ENCODE measurements at regions not wholly inside any gene's neighbourhood (a gene's known extent, or its start where the extent isn't known, plus 50 kb on each side); places are given as distances from the start of the nearest gene placed in this dataset.
A peak's percentile ranks its signal among the peaks of the same experiment; 100 is the strongest.

DNA sequence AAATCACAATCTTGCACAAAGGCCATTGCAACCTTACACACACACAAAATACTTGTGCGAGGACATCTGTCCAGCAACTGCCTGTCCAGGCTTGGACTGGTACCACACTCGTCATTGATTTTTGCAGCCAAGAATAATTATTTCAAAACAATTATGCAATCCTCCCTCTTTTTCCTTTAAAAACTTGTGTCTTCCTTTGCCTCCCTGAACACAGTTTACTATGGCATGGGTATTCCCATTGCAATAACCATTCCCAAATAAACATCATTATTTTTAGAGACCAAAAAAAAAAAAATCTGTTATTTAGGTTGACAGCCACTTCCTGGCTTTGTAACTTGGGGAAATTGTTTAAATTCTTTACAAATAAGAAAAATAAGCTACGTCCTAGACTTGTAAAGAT, 54.0 kb downstream of the C11orf91 start:
- DNase-seq (ENCODE audit: low spot score), result no peak

DNA sequence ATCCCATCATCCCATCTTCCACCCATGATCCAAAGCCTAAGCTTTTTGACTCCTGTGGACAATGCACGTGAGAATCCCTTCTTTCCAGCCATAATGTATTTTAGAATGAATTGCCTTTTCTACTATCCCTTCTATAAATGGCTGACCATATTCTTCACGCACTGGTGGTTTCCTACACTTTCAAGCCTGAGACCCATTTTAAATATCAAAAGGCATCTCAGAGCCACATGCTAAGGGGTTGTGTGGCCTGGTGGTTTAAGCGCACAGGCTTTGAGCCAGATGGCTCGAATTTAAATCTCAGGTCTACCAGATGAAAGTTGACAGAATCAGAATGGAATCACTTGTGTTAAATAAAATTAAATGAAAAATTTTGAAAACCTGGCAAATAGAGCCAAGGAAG, 54.5 kb downstream of the C11orf91 start:
- no peak for DNase-seq (ENCODE audit: low spot score)

DNA sequence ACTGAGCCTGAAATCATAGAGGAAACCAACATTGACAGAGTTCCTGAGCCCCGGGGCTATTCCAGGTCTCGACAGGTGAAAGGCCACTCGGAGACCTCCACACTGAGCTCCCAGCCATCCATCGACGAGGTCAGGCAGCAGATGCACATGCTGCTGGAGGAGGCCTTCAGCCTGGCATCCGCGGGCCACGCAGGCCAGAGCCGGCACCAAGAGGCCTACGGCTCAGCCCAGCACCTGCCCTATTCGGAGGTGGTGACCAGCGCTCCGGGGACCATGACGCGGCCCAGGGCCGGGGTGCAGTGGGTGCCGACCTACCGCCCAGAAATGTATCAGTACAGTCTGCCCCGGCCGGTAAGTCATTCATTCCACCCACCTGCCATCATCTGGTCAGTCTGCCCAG, 54.9 kb downstream of the C11orf91 start:
- DNase-seq (ENCODE audit: low spot score), result no peak

DNA sequence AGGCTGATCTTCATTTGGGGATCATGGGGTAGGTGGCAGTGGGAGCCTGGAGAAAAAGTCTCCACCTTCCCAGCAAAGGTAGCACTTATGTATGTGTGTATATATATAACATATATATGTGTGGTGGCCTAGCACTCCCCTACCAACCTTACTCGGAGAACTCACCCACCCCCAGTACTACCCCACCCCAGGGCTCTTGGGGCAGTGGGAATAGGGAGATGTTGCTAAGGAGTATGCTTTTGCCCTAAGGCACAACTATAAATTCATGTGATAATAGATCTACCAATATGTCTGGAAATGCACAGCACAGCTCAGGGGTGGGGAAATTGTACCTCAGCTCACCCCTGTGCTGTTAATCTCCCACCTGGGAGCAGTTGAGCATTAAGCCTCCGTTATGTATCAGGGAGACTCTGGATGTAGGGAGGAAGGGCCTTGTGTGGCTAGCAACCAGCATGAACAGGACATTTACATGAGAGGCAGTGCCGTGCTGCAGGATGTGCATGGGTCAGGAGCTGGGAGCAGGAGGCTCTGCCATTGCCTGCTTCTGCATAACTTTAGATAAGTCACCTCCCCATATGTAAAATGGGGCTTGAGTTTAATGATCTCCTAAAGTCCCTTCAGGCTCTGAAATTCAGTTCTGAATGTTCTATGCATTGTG, 57.3 kb downstream of the C11orf91 start:
- DNase-seq (ENCODE audit: low spot score), result no peak

DNA sequence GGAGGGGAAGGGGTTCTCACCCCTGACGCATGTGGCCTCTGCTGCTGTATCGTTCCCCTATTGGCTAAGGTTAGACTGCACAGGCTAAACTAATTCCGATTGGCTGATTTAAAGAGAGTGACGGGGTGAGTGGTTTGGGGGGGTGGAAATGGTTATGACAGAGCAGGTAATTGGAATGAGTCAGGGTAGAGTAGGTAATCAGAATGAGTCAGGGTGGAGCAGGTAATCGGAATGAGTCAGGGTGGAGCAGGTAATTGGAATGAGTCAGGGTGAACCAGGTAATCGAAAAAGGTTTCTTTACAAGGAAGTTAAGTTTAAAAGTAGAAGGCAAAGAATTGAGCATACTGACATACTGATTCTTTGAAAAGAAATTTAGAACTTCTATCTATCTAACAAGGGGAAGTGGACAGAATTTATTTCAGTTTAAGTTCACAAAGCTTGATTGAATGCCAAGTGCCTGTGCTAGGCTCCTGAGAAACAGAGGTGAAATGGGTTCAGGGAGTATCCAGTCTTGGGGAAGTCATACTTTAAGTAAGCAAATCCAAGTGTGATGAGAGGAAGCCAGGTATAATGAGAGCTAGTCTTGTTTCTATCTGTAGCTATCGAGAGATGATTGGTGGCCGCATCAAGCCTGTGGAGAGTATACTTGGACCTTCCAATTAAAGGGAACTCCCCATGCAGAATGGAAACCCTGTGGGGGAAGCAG, 58.0 kb downstream of the C11orf91 start:
- DNase-seq (ENCODE audit: low spot score), result no peak

DNA sequence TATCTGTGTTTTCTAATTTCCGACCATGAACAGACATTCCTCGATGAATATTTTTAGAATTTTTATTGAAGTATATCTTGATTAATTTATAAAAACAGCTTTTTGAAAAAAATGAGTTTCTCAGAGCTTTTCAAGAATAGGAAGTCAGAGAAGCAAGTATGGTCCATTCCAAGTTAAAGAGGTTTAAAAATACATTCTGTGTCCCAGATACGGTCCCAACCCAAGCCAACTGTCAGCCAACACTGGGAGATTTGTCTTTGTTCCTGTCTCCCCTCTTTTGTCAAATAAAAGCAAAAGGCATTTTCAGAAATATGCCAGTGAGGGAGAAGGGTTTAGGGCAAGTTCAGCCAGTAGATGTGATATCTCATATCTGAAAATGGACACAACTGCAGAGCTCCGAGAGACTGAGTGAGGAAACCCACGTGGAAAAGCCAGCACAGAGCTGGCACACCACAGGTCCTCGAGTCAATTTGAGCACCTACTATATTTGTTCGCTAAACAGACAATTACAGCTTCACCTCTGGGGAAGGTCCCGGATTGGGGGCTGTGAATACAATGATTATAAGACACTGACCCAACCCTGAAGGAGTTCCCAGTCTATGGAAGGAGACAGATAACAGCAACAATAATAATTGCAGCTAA, 59.8 kb downstream of the C11orf91 start:
- no peak for DNase-seq (ENCODE audit: low spot score)

DNA sequence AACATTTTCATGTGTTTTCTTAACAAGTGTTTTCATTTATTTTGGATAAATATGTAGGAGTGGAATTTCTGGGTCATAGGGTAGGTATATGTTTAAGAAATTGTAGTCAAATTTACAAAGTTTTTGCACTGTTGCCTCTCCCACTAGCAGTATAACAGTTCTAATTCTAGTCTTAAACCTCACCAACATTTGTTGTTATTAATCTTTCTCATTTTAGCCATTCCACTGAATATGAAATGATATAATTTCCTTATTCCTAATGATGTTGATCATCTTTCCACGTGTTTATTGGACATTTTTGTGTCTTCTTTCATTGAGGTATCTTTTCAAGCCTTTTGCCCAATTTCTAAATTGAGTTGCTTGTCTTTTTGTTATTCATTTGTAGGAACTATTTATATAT, 62.0 kb downstream of the C11orf91 start:
- no peak for DNase-seq (ENCODE audit: low spot score)

DNA sequence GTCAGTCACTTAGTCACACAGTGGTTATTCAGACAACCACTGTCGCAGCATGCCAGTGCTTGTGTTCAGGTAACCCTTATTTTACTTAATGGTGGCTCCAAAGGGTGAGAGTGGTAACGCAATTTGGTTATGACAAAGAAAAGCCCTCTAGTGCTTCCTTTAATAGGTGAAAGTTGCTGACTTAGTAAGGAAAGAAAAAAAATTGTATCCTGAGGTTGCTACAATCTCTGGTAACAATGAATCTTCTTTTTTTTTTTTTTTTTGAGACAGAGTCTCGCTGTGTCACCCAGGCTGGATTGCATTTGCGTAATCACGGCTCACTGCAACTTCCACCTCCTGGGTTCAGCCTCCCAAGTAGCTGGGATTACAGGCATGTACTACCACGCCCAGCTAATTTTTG, 64.5 kb downstream of the C11orf91 start:
- peak; percentile 74 for DNase-seq (ENCODE audit: low spot score)

DNA sequence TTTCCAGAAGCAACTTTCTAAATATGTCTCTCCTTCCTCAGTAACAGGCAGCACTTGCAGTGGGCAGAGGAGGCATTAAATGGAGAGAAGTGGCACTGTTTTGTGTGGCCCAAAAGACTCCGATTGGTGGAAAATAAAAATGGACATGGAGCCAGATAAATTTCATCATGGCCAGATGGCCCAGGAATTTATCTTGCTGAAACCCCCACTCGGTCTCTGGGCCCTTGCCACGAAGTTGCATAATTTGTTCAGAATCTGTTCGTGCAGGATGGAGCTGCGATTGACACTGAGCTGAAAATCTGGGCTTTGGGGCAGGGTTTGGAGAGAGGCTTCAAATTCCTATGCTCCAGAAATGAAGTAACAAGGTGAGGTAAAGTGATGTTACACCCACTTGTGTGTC, 65.5 kb downstream of the C11orf91 start:
- no peak for DNase-seq (ENCODE audit: low spot score)

DNA sequence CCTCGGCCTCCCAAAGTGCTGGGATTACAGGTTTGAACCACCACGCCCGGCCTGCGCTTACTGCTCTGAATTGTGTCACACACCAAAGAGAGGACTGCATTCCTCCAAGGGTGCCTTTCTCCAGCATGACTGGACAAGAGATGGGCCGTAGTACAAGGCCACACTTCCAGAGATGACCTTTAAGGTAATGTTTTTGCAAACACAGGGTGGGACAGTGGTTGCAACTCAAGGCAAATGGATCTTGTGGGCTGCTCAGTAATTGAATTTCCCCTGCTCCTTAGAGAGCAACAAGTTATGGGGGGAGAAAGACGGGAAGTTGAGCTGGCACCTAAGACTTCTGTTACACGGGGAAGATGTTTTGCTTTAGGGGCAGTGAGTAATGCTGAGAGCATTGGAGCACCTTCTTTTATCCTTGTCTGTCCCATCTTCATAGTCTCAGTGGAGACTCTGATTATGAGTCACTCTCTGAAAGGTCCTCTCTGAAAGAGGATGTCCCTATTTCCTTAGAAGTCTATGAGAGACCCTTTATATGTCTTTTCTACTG, 66.3 kb downstream of the C11orf91 start:
- no peak for DNase-seq (ENCODE audit: low spot score)

DNA sequence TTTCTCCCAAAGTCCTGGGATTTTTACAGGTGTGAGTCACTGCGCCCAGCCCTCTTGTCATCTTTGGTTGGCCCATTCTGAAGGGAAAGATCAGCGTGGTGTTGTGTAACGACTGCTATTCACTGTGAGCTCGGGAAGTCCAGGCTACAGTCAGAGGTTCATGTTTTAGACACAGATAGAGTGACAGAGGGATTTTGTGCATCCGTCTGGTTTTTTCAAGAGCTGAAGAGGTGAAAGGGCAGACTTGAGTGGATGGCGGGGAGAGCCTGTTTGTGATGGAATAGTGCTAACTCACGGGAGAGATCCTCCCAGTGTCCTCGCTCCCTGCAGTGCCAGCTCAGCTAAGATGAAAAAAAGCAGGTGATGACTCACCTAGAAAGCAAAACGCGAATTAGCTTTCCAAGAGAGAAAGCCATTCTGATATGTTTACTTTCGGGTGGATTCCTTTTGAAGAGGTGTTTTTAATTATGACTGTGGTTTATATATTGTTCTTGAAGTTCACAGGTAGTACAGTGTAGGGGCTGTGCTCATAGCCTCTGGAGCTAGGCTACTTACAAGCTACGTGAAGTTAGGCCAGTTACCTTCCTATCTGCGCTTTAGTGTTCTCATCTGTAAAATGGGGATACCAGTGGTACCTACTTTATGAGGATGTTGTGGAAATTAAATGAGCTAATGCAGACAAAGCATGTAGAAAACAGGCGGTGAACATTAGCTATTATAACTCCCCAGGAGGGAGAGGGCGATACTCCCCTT, 67.2 kb downstream of the C11orf91 start:
- peak; percentile 81 for DNase-seq (ENCODE audit: low spot score)

DNA sequence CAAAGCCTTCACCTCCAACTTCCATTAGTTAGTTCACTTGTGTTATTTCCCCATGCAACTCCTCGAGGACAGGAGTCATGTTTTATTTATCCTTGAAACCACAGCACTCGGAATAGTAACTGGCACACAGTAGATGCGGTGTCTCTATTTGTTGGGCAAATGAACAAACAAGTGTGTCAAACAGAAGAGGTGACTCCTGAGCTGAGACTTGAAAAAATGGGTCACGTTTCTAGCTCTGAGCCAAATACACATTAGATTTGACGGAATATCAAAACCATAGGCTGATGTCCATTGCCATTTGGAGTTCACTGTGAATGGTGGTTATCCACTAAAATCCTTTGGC, 68.9 kb downstream of the C11orf91 start:
- no peak for DNase-seq (ENCODE audit: low spot score)

DNA sequence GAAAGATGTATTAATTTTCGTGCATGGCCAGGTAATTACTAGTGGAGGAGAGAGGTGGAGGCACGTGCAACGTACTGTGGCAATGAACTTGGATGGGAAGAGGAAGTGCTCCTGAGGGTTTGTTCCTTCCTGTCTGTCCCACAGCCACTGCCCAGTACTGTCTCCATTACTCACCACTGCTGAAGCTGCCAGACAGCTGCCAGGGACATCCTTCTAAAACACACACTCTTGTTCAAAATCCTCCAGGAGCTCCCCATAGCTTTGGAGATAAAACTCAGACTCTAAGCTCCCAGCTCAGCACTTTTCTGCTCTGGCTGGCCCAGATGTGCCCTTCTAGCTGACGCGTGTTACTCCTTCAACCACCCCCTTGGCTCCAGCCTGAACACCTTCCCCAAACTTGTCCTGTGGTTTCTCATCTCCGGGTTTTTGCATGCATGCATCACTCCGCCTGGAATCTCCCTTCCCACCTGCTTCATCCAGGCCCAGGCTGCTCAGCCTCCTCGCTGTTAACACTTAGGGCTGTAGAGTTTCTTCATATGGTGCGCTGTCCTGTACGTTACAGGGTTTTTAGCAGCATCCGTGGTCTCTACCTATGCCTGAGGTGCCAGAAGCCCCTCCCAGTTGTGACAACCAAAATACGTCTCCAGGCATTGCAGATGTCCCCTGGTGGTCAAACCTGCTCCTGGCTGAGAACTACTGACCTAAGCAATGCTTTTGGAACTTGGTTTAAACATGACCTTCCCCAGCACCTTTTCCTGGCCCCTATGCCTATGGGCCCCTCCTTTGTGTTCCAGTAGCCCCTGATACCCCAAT, 69.5 kb downstream of the C11orf91 start:
- no peak for DNase-seq (ENCODE audit: low spot score)

DNA sequence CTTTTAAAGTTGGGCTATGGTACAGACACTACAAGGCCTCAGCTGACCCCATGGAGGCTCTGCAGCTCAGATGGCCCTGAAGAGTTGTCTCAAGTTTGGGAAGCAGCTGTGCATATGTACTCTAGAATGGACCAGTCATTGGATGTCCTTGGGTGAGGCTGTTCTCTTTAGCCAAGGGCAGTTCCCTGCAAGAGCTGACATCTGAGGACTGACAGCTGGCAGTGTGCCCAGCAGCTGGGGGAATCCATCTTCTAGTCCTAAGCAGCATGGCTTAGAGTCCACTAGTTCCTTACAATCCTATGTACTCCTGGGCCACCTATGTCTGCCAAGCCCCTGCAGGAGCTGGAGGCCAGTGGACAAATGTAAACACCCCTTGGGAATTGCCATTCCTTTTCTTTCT, 76.5 kb downstream of the C11orf91 start:
- DNase-seq (ENCODE audit: low spot score), result no peak

DNA sequence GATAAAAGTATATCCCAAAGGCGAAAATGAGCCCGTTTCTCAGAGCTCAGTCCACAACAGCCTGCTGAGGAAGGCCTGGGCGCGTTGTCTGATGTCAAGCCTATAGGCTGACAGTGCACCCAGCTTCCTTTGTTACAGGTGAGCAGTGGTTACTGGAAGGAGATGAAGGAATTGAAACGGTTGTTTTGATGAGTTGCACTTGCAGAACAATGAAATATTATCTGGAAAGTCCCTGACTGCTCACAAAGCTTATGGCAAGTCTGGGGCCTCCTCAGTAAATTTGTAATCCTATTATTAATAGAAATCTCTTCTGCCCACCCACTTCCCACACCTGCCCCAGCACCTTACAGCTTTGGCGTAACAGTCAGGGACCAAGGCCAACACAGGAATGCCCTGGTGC, 77.8 kb downstream of the C11orf91 start:
- no peak for DNase-seq (ENCODE audit: low spot score)

DNA sequence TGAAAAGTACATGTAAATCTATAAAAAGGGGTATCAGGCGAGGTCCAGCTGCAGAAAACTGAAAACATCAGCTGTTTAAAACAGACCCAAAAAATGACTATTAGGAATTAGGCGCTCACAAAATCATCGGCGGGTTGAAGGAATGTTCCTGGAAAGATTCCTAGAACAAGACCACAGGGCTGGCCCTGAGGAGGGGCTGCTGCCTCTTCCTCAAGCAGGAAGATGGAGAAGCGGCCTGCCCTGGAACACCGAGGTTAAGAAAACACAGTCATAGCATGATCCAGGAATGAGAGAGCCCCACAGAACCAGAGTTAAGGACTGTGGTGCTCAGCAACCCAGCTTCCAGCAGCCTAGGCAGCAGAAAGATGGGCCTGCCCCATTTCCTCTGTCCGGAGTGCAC, 78.4 kb downstream of the C11orf91 start:
- no peak for DNase-seq (ENCODE audit: low spot score)

DNA sequence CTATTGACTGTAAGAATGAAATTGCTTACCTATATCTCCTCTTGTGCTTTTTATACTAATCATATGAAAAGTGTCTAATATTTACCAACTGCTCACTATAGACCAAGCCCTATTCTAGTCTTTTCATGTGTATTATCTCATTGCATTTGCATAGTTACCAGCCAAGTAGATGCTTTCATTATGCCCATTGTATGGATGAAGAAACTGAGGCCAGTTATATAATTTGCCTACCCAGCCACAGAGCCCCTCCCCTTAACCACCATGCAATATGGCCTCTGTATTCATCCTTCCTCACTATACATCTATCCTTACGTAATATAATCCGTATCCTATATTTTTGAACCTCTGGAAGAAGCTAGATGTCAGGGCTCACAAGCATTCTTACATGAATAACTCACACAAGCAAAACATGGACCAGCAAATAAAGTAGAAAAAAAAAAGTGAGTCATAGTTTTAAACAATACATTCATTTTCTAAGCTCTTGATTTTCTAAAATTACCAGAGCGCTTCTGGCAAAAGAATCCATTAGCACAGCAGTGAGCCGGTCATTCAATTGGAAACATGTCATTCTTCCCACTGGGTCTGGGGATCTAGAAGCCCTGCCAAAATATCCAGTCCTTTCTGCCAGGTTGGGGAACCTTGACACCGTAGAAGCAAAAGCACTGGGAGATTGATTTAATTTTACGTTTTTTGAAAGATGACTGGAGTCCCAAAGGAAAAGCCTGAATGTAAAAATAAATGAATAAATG, 80.0 kb downstream of the C11orf91 start:
- no peak for DNase-seq (ENCODE audit: low spot score)

DNA sequence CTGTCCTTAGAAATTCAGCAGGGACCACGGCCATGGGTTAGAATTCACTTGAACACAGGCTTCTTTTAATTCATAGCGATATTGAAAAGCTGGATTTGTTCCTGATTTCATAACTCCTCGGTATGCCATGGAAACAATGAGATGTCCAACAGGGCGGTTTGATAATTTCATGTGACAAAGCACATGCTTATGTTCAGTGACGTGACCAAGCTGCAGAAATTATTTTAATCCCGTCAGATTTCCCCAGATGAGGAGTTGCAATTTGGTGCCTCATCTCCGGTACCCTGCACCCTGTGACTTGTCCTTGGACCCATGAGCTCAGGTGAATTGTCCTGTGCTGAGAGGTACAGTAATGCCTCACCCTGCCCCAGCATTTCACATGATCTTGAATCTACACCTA, 81.7 kb downstream of the C11orf91 start:
- no peak for DNase-seq (ENCODE audit: low spot score)

DNA sequence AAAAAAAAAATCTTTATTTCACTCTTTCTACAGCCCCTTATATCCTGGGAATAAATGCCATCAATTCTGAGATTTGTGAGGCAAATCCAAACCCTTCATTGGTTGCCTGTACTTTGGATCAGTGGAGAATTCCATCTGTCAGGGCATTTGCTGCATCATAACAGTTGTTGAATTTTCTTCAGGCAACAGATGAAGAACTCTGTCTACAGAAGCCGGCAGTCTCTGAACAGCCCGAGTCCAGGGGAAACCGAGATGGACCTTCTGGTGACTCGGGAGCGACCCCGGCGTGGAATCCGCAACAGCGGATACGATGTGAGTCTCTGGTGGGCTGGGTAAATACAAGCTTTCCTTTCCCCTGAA, 82.3 kb downstream of the C11orf91 start:
- DNase-seq (ENCODE audit: low spot score), result no peak

DNA sequence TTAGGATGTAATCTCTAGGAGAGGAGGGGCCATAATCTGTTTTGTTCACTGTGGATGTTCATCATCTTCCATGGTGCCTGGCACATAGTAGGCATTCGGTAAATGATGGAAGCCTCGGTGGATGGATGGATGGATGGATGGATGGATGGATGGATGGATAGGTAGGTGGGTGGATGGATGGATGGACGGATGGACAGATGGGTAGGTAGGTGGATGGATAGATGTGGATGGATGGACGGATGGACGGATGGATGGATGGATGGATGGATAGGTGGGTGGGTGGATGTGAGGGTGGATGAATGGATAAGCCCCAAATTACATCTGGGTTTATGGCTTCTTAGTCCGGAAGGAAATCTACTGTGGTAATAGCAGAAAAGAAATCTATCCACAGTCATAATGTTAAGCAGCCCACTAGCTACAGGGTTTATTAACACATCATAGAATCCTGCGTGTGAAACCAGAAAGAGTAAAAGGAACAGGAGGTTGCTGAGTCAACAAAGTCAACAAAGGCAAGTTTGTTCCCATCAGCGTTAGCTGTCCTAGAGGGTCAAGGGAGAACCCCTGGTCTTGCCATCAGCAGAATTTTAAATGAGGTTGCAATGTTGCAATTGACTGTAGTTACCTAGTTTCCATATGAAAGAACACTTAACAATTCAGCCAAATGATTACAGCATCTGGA, 82.8 kb downstream of the C11orf91 start:
- DNase-seq (ENCODE audit: low spot score), result no peak

Data from H4 (cell line).